ENCODE measurements at regions not wholly inside any gene's neighbourhood (a gene's known extent, or its start where the extent isn't known, plus 50 kb on each side); places are given as distances from the start of the nearest gene placed in this dataset.

DNA sequence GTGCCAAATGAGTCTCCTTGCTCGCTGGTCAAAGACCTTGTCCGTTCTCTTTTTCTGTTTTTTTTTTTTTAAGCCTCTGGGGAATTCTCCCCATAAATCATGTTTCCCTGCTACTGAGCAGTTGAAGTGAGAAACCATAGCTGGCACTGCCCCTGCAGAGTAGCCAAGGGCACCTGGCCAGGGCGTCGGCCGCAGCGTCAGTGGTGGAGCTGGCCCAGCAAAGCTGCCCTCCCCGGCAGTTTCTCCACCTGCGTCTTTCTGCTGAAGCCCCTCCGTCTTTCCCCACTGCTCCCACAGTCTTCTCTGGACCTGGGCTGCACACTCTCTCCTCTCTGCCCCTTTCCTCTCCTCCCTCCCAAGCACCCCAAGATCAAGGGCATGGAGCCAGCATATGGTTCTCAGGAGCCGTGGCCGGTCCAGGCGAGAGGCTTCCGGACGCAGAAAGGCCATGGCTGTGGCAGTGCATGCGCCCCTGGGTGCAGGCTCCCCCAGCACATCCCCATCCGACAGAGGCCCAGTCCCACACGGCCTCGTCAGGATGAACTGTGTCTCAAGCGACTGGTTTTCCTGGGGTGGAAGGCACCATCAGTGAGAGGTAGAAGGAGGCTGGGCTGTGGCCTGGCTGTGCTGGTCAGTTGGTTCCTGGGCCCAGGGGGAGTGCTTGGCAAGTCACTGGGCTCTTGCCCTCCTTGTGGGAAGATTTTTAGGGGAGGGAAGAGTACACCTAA, 218.1 kb downstream of the ERMARD start:
- no peak for DNase-seq (ENCODE audit: low spot score)

DNA sequence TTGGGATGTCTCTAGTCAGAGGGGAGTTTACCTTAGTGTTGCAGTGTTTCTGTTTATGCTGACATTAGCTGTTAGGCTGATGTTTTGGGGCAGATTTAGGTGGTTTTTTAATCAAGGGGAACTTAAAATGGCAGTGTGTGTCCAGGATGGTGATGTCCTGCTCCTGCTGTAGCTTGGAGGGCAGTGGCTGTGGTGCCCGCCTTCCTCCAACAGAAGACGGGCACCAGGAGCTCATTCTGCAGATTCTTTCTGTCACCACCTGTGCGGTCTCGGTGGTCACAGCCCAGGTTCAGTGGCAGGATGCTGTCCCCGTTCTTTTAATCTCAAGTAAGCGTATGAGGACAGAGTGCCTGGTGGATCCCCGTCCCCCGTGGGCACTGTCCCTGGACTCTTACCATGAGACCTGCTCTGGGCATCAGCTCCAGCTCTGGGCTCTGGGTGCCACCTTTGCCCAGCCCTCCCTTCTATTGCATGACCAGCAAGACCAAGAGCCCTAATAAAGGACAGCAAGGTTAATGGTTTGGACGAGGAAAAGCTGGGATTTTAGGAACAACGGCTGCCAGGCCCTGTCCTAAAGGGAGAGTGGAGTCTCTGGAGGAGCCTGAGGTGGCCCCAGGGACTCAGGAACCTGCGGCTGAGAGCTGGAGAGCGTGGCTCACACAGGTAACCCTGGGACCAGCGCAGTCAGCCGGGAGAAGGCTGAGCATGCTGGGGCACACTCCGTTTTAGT, 217.3 kb downstream of the ERMARD start:
- DNase-seq (ENCODE audit: low spot score), result no peak

DNA sequence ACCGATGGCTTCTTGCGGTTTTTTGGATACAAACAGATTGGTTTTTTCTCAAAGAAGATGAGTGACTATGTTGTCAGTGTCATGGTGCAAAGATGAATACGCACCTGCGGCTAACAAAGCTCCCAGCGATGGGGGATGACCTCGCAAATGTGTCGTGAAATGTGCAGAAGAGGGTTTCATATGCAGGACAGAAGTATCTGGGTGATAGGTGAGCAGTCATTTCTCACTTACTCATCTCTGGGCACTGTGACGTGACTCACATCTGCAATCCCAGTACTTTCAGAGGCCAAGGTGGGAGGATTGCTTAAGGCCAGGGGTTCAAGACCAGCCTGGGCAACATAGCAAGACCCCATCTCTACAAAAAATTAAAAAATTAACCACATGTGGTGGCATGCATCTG, 216.3 kb downstream of the ERMARD start:
- no peak for DNase-seq (ENCODE audit: low spot score)

DNA sequence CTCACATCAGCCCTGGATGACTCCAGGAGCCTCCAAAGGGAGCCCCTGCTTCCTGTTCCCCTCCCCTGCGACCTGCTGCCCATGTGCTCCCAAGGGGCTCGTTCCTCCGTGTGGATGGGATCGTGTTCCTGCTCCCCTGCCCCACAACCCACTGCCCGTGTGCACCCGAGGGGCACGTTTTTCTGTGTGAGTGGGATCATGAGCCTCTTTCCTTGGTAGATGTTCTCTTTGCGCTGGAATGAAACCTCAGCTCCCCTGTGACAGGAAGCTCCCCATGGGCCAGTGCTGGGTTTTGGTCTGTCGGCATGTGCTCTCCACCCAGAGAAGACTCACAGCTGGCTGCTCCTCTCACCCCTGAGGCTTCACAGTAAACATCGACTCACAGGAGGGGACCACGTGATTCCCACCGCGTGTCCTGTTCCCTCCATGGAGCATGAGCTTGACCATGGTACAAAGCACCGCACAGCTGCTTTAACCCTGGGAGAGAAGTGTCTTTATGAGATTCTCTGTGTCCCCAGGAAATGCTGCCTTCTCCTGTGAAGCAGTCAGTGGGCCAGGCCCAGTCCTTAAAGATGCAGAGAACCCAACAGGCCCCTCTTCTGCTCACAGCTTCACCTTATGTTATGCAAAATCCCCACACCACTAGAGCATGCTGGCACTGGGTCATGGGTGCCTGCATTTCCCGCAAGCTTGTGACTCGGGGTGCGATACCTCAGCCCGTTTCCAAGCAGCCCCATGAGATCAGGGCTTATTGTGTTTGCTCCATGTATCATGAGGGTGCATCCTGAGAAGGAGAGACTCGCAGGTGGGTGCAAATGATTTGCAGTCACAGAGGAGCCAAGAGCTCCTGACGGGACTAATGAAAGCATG, 215.1 kb downstream of the ERMARD start:
- DNase-seq (ENCODE audit: low spot score), result no peak

DNA sequence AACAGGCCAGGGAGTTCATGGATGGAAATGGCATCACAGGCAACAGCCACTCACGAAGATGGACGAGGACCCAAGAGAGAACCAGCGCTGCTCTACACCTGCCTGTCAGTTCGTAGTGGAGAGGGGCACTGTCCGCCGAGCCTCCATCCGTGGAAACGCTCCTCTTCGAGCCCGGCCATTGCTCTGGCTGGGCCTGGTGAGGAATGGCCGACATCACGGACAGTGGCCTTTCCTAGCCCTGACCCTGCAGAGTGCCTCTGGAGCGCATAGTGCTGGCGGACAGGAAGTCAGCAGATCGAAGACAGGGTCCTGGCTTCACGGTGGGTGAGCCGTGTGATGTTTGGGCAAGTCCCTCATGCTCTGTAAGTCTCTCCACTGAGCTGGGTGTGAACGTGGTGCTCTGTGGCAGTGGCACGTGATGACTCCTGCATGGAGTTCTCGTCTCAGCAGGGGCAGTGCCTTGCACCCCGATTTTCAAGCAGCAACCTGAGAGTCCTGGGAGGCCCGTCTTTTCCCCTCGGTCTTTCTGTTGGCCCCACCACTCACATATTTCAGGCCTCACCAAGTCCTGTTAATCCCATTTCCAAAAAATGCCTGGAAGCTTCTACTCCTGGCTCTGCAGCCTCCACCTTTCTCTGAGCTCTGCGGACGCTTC, 214.4 kb downstream of the ERMARD start:
- no peak for DNase-seq (ENCODE audit: low spot score)

DNA sequence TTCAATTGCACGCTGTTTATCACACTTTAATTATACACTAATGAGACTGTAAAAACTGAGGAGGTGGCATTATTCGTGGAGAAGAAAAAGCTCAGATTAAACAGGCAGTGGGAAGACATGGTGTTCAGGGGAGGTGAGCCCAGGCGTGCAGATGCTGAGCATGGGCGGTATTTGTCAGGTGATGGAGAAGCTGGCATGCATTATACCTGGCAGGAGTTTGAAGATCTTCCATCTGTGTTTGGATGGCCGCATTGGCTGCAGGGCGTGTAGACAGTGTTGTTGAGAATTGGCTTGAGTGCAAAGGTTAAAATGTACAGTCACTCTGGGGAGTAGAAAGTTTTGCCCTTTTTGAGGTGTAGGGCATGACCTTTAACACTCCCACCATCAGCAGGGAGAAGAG, 213.8 kb downstream of the ERMARD start:
- DNase-seq (ENCODE audit: low spot score), result no peak

DNA sequence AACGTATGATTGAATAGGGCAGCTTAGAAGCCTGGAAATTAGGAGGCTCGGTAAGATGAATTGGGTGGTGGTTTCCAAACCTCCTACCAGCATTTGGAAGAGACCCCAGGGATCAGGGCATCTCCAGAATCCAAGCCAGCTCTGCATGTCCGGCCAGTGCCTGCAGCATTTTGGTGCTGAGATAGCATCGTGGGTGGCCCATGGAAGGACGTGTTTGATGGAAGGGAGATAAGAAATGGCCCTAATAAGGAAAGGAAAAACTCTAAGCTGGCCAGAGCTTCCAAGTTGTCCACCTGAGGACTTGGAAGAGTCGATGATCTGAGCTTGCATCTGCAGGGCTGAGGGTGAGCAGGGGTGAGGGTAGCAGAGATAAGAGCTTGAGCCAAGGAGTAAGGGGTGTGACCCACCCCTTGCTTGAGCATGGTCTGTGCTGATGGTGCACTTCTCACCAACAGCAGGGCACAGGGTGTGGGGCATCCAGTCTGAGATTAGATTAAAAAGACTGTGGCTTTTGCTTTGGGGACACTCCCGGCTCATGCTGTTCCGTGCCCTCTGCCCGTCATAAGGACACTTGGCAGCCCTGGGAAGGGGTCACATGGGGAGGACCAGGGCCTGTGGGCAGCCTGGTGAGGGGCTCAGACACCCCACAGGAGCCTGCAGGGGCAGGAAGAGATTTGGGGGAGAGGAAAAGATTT, 213.2 kb downstream of the ERMARD start:
- DNase-seq (ENCODE audit: low spot score), result no peak

DNA sequence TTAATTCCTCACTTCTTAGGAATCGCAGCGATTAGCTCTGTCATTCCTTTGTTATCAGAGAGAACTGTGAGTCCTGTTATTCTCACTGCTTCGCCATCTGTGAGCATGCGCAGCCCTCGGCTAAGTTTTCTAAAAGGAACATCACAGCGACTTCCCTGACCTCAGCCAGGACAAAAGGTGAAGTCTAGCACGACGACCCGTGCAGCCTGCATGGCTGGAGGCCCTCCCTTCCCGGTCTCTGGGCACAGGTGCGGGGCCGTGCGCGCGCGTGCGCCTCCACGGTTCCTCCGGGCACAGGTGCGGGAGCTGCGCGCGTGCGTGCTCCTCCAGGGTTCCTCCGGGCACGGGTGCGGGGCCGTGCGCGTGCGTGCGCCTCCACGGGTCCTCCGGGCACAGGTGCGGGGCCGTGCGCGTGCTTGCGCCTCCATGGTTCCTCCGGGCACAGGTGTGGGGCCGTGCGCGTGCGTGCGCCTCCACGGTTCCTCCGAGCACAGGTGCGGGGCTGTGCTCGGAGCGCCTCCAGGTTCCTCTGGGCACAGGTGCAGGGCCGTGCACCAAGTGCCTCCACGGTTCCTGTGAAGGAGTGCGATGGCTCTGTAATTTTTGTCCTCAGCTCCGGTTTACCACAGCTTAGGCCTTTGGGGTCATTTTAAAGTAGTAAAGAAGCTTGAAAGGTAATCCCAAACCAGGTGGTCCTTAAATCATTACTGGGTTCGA, 212.3 kb downstream of the ERMARD start:
- no peak for DNase-seq (ENCODE audit: low spot score)

DNA sequence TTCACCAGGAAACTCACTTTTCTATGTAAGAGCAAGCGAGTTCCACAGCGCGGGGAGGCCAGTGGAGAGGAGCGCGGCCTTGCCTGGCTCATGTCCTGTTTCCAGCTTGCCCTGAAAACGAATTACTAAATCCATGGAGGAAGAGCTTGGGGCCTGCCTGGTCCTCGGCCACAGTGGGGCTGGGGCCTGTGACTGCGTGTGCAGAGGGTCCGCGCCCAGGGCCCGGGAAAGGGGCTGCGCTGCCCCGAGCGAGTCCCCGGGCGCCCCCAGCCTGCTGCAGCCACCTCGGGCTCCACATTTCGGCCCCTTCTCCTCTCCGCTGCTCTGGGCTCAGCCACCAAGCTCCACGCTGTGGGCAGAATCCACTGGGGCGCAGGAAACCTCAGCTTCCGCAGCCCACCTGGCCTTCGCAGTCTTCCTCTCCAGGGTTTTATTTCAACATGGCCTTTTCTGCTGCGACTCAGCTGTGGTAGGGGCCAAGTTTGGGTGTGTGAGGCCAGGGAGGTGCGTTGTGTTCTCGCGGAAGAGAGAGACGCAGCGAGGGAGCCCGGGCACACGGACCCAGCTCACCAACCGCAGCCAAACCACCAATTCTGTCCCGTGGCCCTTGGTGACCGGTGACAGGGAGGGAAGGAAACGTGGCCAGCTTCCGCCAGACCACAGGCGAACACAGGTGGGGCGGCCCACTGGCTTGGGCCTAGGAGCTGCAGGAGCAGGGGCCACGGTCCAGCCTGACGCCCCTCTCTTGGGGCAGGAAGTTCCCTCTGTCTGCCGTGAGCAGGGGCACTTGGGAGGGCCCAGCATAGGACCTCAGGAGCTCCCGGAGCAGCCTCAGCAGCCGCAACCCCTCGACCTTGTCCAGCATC, 211.4 kb downstream of the ERMARD start:
- DNase-seq (ENCODE audit: low spot score), result no peak

DNA sequence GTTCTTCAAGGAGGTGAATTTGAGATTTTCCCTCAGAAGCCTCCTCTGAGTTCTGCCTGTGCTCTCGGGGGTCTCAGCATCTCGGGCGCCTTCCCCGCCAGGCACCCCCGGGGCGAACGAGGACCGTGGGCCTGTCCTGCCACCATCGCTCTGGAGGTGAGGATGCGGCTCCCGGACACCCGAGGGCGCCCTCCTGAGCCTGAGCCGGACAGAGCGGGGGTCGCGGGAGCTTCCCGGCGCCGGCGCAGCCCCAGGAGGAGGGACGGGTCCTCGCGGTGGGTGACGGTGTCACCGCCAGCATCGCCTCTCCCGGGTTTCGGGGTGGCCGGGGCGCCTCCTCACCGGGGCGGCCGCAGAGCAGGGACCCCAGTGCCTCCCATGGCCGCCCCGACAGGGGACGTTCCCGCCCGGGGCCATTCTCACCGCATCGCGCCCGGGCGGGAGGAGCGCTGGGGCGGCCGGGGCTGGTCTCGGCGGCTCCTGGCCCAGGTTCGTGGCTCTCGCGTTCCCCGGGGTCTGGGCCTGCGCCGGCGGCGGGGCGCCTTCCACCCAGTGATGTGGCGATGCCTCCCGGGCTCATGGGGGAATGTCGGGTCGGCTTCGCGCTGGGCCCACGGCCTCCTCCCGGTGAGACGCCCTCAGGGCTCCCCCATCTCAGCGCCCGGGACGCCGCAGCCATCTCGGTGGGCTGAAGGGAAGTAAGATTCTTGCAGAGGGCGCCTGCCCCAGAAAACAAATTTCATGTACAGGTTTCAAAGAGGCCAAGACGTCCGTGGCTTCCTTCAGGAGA, 210.5 kb downstream of the ERMARD start:
- no peak for DNase-seq (ENCODE audit: low spot score)

DNA sequence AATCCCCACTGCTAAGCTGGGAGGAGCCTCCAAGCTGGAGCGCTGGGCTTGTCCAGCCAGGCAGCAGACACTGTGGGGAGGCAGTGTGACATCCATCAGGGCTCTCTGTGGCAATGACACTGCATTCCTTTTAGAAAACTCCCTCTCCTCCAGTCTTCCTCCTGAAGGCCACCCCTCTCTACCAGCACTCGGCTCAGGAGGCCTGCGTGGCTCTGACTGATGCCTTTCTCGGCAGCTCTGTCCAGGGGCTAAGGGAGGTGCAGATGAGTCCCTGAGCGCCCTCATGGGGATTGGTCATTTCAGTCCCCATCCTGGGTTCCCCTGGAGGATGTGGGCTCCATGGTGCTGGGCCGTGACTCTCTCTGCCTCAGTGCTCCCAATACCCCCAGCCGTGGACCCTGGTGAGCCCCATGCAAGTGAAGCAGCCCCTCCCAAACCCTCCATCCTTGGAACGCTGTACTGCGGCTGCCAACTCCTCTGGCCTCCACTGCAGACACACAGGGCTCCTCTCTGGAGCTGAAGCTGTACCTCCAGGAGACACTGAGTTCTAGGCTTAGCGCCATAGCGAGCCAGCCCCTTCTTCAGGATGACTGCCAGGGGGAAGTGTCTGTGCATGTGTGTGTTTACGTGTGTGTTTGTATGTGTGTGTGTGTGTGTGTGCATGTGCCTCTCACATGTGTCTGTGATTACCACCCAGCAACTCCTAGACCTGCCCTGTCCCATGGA, 209.6 kb downstream of the ERMARD start:
- no peak for DNase-seq (ENCODE audit: low spot score)

DNA sequence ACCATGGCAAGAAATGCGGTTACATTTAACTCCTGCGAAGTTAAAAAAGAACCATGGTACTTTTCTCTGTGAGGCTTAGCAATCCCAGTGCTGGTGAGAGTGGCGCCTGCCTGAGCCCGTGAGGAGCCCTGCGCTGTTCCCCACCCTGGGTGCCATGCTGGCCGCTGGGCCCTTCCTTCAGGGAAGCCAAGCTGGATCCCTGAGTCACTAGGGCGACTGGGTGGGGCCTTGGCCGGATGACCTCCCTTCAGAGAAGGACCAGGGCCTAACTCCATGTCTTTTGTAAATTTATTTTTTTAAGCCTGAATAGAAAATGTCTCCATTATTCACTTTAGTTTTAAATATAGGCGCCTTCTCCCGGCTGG, 209.1 kb downstream of the ERMARD start:
- DNase-seq (ENCODE audit: low spot score), result no peak

DNA sequence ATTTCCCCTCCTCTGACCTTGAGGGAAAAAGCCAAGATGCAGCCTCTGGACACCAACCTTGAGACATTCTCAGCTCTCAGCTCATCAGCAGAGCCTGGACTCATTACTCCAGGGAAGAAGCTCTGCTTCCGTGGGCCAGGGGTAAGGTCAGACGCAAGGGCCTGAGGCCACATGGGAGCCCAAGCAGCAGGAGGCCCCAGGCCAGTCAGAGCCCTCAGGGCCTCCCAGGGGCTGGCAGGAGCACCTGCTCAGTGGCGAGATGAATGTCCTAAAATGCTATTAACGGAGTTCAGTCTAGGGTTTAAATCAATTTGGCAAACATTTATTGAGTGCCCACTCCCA, 208.6 kb downstream of the ERMARD start:
- DNase-seq (ENCODE audit: low spot score), result peak; percentile 25

DNA sequence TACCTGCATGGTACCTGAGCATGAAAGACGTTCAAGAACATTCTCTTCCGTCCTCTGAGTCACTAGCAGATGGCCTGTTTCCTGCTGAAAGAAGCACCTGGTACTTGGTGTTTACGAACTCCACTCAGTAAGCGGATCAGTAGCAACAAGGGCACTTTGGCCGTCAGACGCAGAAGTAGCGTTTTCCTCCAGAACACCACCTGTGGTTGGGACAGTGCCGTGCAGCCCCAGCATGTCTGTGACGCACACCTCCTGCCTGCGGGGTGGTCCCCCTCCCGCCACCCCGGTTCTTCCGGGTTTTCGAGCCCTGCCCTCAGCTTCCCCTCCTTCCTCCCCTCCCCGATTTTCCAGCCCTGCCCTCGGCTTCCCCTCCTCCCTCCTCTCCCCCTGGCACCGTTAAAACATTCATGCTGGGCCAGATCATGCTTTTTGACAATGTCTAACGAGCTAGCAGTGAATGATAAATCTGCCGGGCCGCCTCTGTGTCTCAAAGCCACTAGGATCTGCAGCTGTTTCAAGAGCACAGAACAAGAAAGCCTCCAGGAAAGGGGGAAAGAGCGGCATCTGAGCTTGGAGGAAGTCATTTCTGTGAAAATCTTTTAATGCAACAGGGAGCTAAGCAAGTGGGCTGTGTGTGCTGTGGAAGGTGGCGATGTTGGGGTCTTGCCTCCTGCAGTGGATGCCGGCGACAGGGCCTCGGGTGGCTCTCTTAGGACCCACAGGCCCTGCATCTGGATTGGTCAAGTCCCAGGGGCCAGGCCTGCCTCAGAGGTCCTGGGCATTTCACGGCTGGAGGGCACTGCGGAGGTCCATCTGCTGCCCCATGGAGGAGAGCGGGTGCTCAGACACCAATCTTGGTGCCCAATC, 207.9 kb downstream of the ERMARD start:
- no peak for DNase-seq (ENCODE audit: low spot score)

DNA sequence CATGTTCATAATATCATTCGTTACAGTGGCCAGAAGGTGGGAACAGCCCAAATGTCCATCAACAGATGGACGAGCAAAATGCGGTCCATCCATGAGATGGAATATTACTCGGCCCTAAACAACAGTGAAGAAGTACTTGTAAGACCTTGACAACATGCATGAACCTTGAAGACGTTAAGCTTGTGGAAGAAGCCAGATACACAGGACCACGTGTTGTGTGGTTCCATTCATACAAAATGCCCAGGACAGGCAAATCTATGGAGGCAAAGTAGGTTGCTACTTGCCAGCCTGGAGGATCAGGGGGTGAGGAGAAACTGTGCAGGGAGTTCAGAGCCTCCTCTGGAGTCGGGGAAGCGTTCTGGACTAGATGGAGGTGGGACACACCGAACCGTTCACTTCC, 207.1 kb downstream of the ERMARD start:
- no peak for DNase-seq (ENCODE audit: low spot score)

DNA sequence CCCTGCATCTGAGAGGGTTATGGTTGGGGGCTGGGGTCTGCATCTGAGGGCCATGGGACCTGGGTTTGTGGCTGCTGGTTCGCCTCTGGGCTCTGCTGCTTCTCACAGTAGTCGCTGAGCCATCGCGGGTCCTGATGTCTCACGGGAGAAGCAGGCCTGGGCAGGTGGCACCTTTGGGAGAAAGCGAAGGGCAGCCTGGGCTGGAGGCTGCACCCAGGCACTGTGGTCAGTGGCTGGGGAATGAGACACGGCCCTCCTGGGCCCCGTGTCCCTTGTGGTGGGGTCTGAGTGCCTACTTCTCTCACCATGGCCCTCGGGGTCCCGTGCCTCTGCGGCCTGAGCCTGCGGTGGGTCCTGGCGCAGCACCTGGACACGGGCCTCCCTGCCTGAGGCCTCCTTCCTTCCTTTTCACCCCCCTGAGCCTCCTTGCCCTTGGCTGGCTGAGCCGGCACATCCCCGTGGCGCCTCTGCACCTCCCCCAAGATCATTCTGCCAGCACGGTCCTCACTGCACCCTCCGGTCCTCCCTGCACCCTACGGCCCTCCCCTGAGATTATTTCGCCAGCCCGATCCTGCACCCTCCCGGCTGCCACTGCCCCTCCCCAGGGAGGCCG, 206.0 kb downstream of the ERMARD start:
- no peak for DNase-seq (ENCODE audit: low spot score)

DNA sequence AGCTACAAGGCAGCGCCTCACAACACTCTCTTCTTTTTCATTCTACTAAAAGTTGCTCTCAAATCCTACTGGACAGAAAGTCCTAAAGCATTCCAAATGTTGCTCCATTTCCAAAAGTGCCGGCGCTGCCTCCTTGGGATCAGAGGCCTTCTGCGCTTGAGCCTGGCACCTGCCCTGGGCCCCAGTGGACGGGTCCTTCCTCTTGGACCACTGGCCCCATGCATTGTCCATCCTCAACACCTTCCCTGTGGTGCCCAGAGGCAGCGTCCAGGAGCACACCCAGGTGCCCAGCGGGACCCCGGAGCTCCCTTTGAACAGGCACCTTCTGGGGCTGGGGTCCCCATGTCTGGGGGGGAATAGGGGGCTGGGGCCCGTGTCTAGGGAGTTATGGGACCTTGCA, 205.2 kb downstream of the ERMARD start:
- no peak for DNase-seq (ENCODE audit: low spot score)

All from SK-N-DZ (cell line).